Osteoblast (primary cell): ENCODE measurements at regions not wholly inside any gene's neighbourhood (a gene's known extent, or its start where the extent isn't known, plus 50 kb on each side); places are given as distances from the start of the nearest gene placed in this dataset.

Experiments used
- DNase-seq: peaks from one replicate; pipeline ENCODE4 v3.0.0; 2011; ENCODE audit warnings: low spot score, mixed read lengths; ENCODE audit not compliant: insufficient read length; ENCODE audit errors: missing footprints
- H2AFZ ChIP-seq: 2 replicates; pipeline ENCODE4 v1.6.0; 2011; ENCODE audit warnings: mild to moderate bottlenecking, low read length
- H3K27ac ChIP-seq: 2 replicates; pipeline ENCODE4 v1.5.1; 2011; ENCODE audit warnings: mild to moderate bottlenecking, low read depth, low read length, moderate library complexity
- H3K27me3 ChIP-seq: 2 replicates; pipeline ENCODE4 v1.6.0; 2012; ENCODE audit warnings: mild to moderate bottlenecking, control low read depth, inconsistent platforms, low read length, moderate library complexity; ENCODE audit not compliant: insufficient read depth
- H3K36me3 ChIP-seq: 2 replicates; pipeline ENCODE4 v1.5.1; 2011; ENCODE audit warnings: mild to moderate bottlenecking, low read length, control low read depth, moderate library complexity; ENCODE audit not compliant: insufficient read depth
- H3K4me1 ChIP-seq: 2 replicates; pipeline ENCODE4 v1.5.1; 2011; ENCODE audit warnings: mild to moderate bottlenecking, low read length, control low read depth, moderate library complexity; ENCODE audit not compliant: insufficient read depth
- H3K4me2 ChIP-seq: 2 replicates; pipeline ENCODE4 v1.6.0; 2011; ENCODE audit warnings: mild to moderate bottlenecking, low read length; ENCODE audit not compliant: insufficient read depth
- H3K4me3 ChIP-seq: fragments of 200-600 bp; sonication (generic); 3 replicates; pipeline ENCODE4 v1.5.1; 2012; ENCODE audit warnings: mild to moderate bottlenecking, low read length, inconsistent platforms; ENCODE audit not compliant: insufficient read depth
- H3K79me2 ChIP-seq: 2 replicates; pipeline ENCODE4 v1.6.0; 2012; ENCODE audit warnings: mild to moderate bottlenecking, low read length, control low read depth, inconsistent platforms; ENCODE audit not compliant: insufficient read depth
- H3K9me3 ChIP-seq: 2 replicates; pipeline ENCODE4 v1.5.1; 2011; ENCODE audit warnings: low read depth, low read length, control low read depth
- H4K20me1 ChIP-seq: 2 replicates; pipeline ENCODE4 v1.6.0; 2012; ENCODE audit warnings: mild to moderate bottlenecking, low read length, control low read depth; ENCODE audit not compliant: insufficient read depth
- CTCF ChIP-seq: IDR thresholded peaks from 2 replicates; pipeline ENCODE4 v1.5.1; 2011; ENCODE audit warnings: mild to moderate bottlenecking, low read depth, low read length, moderate library complexity; ENCODE audit errors: extremely low read depth

- no peak for TF ChIP-seq CTCF
- no peak for DNase-seq
- no peaks in the 10 kb centered on the region for H3K79me2 ChIP-seq
- no peak overlapping the region for H3K27ac ChIP-seq
- H3K4me2 ChIP-seq = no peak overlapping the region
- no peaks in the 10 kb centered on the region for H3K4me1 ChIP-seq
- no peaks in the 10 kb centered on the region for H3K9me3 ChIP-seq
- no peaks in the 10 kb centered on the region for H3K27me3 ChIP-seq
- no peak overlapping the region for H2AFZ ChIP-seq
- H3K36me3 ChIP-seq = no peaks in the 10 kb centered on the region
- no peaks in the 10 kb centered on the region for H4K20me1 ChIP-seq
- H3K4me3 ChIP-seq = no peak overlapping the region
Measured at GRCh38 chrX:131356725-131357124, 67.6 kb upstream of the IGSF1 start.

GRCh38 chrX:131359611-131360010 is 70.5 kb upstream of the IGSF1 start:
- H2AFZ ChIP-seq = no peak overlapping the region
- H3K9me3 ChIP-seq = no peaks in the 10 kb centered on the region
- H3K4me2 ChIP-seq = no peak overlapping the region
- no peaks in the 10 kb centered on the region for H3K79me2 ChIP-seq
- no peaks in the 10 kb centered on the region for H3K27me3 ChIP-seq
- no peaks in the 10 kb centered on the region for H4K20me1 ChIP-seq
- no peaks in the 10 kb centered on the region for H3K36me3 ChIP-seq
- TF ChIP-seq CTCF = no peak
- no peaks in the 10 kb centered on the region for H3K4me1 ChIP-seq
- H3K27ac ChIP-seq = no peak overlapping the region
- H3K4me3 ChIP-seq = no peak overlapping the region
- no peak for DNase-seq

- Histone ChIP-seq H3K27ac (no peak overlapping the region), H3K79me2 (no peaks in the 10 kb centered on the region), H3K4me3 (no peak overlapping the region), H4K20me1 (no peaks in the 10 kb centered on the region), H3K4me2 (no peak overlapping the region), H3K36me3 (no peaks in the 10 kb centered on the region), H3K4me1 (no peaks in the 10 kb centered on the region), H2AFZ (no peak overlapping the region), H3K9me3 (no peaks in the 10 kb centered on the region), H3K27me3 (no peaks in the 10 kb centered on the region)
- DNase-seq = no peak
- TF ChIP-seq CTCF = no peak
Measured at GRCh38 chrX:131365766-131366165, 76.7 kb upstream of the IGSF1 start.

- no peaks in the 10 kb centered on the region for H3K4me1 ChIP-seq
- H3K4me3 ChIP-seq = no peak overlapping the region
- H3K36me3 ChIP-seq = no peaks in the 10 kb centered on the region
- no peak overlapping the region for H2AFZ ChIP-seq
- no peak for DNase-seq
- no peak overlapping the region for H3K27ac ChIP-seq
- H3K79me2 ChIP-seq = no peaks in the 10 kb centered on the region
- no peaks in the 10 kb centered on the region for H4K20me1 ChIP-seq
- TF ChIP-seq CTCF = peak; percentile 5
- no peaks in the 10 kb centered on the region for H3K27me3 ChIP-seq
- H3K9me3 ChIP-seq = no peaks in the 10 kb centered on the region
- no peak overlapping the region for H3K4me2 ChIP-seq
Measured at GRCh38 chrX:131366407-131366806, 77.3 kb upstream of the IGSF1 start.
